GM12873 (cell line): ENCODE measurements at regions not wholly inside any gene's neighbourhood (a gene's known extent, or its start where the extent isn't known, plus 50 kb on each side); places are given as distances from the start of the nearest gene placed in this dataset.

Experiments
- TF ChIP-seq, protein P1 (sequence below): IDR thresholded peaks from 2 replicates; pipeline ENCODE4 v1.5.1; 2012; ENCODE audit warnings: low read depth, mild to moderate bottlenecking, moderate library complexity, low read length, control low read depth; ENCODE audit not compliant: insufficient read depth; ENCODE audit errors: missing control alignments

DNA sequence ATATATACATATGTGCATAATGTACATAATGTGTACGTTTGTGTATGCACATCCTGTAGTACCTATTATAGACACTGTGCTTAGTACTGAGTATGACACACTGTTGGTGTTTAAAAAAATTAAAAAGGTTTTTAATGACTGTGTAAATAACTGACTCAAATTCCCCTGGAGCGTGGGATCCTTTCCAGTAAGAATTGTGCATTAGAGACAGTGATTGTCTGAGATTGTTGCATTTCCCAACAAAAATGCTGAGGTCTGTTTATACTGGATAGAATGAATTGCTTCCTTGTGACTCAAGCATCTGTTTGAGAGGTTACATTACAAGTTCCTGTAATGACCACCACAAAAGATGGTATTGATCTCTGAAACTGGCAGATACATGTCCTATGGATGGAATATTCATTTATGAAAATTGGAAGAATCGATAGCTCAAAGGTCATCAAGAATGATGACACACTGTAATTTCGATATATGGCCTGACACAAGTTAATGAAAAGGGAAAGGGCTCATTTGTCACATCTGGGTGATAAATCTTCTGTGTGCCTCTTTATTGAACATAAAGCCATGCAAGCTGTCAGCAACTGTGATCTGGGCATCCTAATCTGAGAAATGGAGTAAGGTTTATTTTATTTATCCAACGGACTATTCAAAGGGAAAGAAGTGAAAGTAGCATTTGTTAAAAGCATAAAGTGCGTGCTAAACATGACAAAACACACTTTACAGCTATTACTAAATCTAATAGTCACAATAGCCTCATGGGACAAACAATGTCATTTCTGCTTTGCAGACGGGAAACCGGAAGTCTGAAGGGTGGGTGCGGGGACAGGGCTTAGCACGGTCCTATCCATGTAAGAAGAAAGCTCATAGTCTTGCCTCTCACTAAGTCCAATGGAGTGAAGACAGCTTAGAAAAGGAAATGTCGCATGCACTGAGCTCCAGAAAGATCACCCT lies 228.8 kb downstream of the CDH11 start:
- TF ChIP-seq, protein P1, sequence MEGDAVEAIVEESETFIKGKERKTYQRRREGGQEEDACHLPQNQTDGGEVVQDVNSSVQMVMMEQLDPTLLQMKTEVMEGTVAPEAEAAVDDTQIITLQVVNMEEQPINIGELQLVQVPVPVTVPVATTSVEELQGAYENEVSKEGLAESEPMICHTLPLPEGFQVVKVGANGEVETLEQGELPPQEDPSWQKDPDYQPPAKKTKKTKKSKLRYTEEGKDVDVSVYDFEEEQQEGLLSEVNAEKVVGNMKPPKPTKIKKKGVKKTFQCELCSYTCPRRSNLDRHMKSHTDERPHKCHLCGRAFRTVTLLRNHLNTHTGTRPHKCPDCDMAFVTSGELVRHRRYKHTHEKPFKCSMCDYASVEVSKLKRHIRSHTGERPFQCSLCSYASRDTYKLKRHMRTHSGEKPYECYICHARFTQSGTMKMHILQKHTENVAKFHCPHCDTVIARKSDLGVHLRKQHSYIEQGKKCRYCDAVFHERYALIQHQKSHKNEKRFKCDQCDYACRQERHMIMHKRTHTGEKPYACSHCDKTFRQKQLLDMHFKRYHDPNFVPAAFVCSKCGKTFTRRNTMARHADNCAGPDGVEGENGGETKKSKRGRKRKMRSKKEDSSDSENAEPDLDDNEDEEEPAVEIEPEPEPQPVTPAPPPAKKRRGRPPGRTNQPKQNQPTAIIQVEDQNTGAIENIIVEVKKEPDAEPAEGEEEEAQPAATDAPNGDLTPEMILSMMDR, result no peak

DNA sequence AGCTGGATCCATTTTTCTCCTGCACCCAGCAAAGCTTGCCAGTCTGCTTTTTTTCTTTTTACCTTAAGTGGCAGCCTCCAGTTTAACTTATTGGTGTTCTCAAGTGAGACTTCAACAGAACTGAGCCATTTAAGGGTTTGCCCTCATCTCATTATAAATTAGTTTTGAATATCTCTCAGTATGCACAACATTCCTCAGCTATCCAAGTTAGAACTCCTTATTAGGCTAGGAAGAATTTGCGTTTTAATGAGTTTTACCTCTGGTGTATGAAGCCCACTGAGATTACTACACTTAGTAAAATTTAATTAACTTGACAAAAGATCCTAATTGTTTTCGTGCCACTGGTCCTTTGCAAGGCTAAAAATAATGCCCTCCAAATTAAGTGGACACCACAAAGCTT lies 232.4 kb downstream of the CDH11 start:
- TF ChIP-seq, protein P1, result no peak

DNA sequence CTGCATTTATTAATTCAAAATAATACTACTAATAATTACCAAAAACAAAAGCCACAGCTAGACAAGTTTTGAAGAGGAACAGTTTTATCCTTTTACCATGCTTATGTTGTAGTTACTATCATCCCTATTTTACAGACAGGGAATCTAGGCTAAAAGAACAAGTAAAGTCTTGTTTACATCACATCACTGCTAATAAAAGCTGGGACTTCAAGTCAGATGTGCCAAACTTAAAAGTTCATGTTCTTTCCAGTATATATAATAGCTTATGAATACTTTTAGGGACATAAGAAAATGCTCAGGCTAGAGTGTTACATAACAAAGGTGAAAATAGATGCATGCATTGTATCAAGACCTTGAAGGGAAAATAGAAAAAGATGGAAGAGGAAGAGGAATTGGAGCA lies 234.2 kb downstream of the CDH11 start:
- TF ChIP-seq, protein P1, result no peak

DNA sequence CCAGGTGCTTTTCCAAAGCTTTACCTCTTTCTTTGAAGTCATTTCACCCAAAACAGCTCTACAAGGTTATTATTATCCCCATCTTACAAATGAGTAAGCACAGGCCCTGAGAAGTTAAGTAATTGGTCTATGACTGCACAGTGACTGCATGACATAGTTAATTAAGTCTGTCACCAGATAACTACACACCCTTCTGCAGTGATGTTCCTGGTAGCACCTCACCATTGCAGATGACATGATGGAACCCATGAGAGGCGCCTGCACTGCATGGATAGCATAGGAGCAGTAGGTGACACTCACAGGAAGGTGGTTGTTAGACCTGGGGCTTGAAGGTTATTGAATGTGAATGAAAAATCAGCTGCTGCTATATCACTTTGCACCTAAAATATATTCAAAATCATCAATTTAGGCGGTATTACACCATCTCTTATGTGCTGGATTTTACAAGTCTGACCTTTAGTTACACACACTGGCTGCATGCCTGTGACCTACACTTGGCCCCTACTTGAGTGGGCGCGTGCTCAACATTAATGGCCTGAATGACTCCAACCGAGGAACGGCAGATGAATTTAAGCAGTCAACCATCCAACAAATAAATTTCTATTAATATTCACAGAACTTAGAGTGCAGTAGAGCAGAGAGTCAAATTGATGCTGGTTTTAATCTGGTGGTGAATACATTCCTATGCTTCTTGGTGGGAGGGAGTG lies 239.6 kb downstream of the CDH11 start:
- TF ChIP-seq, protein P1, result no peak

DNA sequence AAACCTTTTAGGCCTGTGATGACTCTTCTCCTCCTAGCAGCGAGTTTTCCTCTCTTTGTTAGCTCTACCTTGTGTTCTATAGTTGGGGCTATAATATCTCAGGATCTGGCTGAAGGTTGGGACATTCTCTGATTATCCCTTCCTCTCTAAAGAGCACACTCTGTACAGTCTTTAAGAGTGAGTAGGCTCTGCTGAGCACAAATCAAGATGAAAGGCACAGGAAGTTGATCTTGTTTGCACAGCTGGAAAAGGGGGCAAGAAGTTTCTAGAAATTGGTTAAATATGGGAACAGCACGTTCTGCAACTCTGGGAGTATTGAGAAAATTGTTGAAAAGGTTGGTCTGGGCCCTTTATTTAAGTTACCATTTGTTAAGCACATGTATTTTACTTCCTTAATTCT lies 240.9 kb downstream of the CDH11 start:
- TF ChIP-seq, protein P1, result no peak

DNA sequence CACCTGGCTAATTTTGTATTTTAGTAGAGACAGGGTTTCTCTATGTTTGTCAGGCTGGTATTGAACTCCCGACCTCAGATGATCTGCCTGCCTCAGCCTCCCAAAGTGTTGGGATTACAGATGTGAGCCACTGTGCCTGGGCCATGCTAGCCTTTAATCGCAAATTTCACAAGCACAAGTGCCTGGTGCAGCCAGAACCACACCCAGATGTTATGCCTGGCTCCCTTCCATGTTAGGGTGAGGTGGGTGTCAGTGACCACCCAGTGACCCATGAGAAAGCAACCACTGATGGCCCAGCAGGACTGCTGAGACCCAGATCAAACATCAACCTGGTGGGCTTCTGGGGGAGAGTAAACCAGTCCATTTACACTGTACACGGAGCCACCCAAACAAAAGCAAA lies 241.9 kb downstream of the CDH11 start:
- TF ChIP-seq, protein P1, result no peak

DNA sequence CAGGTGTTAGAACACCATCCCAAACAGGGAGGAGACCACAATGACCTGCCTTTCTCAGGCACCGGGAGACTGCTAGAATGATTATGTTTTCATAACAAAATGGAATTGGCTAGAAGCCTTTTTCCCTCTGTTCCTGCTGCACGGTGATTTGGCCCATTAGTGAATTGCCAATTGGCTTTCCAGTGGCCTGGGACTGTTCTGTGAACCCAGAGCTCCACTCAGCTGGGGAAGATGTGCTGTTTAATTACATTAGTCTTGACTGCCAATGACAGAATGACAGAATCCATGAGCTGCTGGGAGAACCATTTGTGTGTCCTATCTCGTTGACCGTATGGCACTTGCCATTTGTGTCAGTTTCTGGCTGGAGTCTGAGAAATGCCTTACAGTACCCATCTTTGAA lies 242.9 kb downstream of the CDH11 start:
- TF ChIP-seq, protein P1, result no peak
